ENCODE measurements at regions not wholly inside any gene's neighbourhood (a gene's known extent, or its start where the extent isn't known, plus 50 kb on each side); places are given as distances from the start of the nearest gene placed in this dataset.

DNA sequence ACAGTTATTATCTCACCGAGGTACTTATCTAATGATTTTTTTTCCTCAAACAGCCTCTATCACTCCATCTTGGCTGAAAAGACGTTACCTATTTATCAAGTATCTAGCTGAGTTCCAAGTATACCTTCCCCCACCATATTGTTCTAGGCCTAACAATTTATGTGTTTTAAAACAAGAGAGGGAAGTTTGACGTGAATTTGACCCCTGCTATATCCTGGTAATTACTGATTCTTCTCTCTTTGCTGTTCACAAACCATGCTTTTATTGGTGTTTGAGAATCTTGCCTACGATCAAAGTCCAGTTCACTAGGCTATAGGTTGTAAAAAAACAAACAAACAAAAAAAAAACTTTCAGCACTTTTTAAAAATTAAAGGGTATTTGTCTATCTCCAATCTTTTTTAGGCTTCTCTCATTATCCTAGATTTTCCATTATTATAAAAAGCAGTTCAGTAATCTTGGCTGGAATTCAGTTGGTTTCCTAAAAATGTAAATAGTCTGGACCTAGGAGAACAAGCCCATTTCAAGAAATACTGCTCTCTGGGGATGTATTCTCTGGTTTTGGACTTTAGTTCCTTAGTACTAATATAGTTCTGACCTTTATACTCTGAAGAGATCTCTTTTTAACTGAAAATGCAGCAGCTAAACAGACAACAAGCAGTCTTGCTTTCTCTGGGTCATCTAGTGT is 505.4 kb downstream of the CPS1 start:
- TF ChIP-seq, protein P1, sequence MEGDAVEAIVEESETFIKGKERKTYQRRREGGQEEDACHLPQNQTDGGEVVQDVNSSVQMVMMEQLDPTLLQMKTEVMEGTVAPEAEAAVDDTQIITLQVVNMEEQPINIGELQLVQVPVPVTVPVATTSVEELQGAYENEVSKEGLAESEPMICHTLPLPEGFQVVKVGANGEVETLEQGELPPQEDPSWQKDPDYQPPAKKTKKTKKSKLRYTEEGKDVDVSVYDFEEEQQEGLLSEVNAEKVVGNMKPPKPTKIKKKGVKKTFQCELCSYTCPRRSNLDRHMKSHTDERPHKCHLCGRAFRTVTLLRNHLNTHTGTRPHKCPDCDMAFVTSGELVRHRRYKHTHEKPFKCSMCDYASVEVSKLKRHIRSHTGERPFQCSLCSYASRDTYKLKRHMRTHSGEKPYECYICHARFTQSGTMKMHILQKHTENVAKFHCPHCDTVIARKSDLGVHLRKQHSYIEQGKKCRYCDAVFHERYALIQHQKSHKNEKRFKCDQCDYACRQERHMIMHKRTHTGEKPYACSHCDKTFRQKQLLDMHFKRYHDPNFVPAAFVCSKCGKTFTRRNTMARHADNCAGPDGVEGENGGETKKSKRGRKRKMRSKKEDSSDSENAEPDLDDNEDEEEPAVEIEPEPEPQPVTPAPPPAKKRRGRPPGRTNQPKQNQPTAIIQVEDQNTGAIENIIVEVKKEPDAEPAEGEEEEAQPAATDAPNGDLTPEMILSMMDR (conservative IDR thresholded peaks at IDR 0.05 in 1 of 2, IDR thresholded peaks at IDR 0.05 in 1 of 2; ENCODE audit: low read depth in 1 of 2, low read length in 2 of 2), result no peak
- no peak for TF ChIP-seq EZH2 (IDR thresholded peaks at IDR 0.05; ENCODE audit: low read length, missing control alignments)
